COLO668 (cell line): ENCODE measurements at regions not wholly inside any gene's neighbourhood (a gene's known extent, or its start where the extent isn't known, plus 50 kb on each side); places are given as distances from the start of the nearest gene placed in this dataset.

Experiments used
- DNase-seq: peaks from one replicate; lab custom pipeline; 2025; ENCODE audit not compliant: unreplicated experiment; lab: John Stamatoyannopoulos, UW

DNA sequence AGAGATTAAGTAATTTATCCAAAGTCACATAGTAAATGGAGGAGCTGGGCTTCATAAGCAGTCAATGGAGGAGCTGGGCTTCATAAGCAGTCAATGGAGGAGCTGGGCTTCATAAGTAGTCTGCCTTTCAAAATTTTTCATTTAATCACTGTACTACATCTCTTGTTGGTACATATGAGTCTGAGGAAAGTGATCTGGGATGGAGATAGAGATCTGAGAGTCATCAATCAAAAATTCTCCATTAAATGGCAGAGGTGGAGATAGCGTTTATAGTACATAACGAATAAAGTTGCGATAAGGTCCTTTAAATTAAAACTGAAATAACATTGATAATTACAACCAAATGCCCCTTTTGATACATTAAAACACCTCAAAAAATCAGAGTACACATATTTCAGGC, 189.3 kb downstream of the KLF5 start:
- no peak for DNase-seq

DNA sequence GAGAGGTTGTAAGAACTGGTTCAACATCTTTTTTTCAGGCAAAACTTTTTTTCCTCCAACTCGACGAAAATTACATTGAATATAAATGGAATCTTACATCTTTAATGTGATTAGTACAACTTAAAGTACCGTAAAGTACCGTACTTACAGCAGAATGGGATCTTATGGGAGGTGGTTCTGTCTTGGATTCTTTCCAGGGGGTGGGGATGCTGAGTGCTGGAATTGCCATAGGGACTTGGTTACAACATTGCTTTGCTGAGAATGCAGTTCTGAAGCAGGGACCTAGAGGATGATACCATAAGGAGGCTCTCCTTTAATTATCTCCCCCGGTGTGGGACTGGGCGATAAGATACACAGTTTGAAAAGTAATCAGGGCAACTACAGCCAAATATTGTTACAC, 186.4 kb downstream of the KLF5 start:
- DNase-seq = no peak

DNA sequence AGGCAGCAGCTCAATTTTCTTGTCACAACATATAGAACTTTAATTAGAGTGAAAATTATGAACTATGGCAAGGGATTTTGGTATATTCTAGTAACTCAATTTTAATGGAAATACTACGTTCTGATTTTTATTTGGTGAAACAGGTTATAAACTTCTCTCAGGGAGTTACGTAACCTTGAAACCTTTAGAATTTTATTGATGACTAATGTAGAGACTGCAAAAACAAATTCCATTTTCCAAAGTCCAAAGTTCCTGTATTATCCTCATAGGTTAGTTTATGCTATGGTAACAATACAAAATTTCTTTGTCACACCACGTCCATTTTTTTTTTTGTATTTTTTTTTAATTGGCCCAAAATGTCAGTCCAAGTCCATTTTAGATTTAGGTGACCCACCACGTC, 185.7 kb downstream of the KLF5 start:
- DNase-seq = no peak

DNA sequence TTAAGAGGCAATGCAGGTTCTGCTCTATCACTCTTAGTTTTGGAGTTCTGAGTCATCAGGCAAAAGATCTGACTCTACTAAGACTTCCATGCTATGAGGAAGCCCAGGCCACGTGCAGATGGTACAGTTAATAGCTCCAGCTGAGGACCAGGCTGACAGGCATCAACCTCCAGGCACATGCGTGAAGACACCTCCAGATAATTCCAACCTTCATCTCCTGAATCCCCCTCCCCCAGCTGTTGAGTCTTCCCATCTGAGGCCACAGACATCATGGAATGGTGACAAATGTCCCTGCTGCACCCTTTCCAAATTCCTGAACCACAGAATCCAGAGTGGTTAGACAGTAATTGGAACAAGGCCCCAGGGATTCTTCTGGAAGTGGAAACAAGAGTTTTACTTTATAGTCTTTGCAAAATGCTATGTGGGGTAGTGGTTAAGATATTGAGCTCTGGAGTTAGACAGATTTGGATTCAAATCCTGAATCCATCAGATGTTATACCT, 183.8 kb downstream of the KLF5 start:
- no peak for DNase-seq

DNA sequence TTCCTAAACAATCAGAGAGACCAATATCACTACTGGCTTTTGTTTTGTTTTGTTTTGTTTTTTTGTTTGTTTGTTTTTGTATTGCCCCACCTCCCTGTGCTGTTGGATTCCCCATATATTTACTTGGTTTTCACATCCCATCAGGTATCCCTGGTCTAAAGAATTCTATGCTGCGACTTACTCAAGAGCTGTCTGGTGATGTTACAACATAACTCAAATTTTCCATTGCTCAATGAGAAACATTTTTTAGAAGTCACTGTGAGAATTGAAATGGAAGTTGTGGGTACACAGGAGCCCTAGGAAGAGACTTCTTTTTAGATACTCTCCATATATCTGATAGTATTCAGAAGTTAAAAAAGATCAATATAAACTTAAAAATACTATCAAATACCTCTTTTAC, 181.4 kb downstream of the KLF5 start:
- no peak for DNase-seq

DNA sequence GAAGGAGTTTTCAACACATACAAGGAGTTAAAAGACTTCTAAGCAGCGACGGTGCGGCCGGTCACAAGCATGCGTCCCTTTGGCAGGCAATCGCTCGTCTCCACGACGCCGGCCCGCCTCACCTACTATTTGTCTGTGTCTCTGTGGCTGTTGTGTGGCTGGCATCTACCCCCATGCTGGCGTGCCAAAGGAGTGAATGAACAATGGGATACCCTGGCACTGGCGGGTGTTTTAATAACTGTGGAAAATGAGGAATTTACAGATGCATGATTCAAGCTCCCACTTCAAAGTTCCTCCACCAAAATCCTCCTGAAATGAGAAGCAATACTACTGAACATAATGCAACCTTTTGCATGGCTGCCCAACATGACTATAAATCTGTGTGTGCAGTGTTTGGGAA, 176.6 kb downstream of the KLF5 start:
- no peak for DNase-seq

DNA sequence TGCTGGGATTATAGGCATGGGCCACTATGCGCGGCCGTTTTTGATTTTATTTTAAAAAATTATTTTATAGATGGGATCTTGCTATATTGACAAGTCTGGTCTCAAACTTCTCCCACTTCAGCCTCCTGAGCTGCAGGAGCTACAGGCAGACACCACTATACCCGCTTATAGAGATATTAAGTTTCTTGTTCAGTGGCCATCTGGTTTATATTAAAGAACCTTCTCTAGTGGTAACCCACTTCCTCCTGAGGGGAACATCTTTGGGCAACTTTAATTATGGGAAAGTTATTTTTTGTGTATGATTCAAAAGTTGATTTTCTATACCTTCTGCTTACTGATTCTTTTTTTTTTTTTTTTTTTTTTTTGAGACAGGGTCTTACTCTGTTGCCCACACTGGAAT, 172.7 kb downstream of the KLF5 start:
- DNase-seq = no peak

DNA sequence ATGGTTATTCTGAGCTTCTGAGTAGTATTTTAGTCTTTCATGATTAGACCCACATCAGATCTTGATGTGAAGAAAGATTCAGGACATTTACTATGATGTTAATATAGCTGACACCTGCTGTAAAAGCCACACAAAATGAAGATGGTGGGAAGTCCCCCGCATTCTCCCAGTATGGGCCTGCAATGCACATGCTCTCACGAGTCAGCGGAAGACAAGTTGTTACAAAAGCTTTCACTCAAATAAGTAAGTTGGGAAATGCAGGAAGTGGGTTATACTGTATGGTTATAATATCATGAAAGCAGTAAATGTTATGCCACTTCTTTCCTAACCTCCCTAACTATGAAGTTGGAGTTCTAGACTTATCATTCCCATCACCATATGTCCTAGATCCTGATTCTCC, 171.9 kb downstream of the KLF5 start:
- no peak for DNase-seq

DNA sequence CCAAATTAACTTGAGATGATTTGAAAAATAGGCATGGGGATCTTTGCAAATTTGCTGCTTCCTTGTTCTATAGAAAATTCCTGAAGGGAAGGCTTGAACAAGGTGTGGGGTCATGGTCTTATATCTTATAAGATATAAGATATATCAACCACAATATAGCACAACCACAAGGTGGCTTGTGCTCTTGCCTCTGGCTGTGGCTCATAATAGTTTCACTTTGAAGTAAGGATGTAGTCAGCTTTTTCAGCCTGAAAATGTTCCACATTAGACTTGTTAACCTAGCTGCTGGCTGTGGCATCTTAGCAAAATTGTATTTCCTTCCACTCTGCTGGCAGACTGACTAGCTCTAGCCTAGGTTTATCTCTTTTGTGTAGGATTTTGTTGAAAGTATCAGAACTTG, 169.7 kb downstream of the KLF5 start:
- DNase-seq = no peak

DNA sequence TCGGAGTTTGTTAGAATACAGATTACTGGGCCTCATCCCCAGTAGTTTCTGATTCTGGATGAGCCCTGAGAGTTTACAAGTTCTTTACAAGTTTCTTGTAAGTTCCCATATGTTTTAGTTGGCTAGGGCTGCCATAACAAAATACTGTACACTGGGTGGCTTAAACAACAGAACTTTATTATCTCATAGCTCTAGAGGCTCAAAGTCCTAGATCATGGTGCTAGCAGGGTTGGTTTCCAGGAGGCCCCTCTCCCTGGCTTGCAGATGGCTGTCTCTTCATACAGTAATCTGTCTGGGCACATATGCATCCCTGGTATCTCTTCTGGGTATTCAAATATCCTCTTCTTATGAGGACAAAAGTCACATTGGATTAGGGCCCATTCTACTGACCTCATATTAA, 167.2 kb downstream of the KLF5 start:
- no peak for DNase-seq

DNA sequence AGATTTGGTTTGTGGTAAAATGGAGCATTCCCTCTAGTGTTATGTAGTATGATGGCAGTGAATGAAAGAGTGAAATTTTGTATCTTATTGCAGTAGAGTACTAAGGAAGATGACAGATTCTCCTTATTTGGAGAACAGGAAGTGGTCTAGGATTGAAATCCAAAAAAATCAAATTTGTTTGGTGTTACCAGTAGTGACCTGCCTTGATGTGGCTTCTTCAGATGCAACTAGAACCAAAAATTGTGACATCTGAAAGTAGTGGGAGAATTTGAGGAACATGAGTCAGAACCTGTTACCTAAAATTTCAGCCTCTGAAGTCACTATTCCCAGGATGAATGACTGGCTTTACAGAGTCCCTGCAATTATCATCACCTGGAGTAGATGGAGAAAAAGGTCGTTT, 165.9 kb downstream of the KLF5 start:
- no peak for DNase-seq

DNA sequence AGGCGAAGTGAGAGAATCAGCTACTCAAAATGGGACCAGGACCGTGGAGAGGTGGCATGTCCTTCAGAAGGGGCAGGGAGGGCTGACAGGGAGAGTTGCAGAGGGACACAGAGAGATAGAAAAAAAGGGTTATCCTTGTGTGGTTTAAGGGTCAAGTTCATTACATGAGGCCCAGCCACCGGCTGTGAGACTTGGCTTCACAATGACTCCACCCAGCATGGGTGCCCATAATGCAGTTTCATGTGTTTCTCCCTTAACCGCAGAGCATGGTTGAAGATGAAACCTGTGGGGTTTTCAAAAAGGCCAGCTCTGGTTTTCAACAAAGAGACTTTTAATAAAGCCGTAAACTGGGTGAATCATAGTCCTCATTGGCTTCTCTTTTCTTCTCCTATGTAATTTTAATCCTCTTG, 164.6 kb downstream of the KLF5 start:
- DNase-seq = no peak

DNA sequence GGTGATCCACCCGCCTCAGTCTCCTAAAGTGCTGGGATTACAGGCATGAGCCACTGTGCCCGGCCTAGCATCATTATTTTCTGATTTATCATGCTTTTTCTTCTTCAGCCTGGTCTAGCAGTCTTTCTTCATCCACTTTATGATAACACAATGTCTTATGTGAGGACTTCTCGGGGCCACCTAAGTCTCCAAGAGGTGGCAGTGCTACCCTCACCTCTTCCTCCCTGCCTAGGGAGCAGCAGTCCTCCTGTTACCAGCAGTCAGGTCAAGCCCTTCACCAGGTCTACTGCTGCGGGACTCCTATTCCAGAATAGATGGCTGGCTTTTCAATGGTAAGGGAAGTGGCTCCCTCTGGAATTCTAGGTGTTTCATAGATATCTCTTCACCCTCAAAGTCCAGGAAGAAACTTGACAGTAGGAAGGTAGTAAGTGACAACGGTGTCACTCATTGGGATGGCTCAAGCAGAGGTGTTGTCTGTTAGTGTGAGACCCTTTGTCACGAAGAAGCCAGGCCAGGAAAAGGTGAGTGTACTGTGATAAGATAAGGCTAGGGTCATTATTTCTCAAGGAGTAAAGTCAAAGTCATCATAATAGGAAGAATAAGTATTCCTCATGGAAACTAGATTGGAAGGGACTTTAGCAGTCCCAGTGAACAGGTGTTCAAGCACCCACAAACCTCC, 164.0 kb downstream of the KLF5 start:
- DNase-seq = no peak

DNA sequence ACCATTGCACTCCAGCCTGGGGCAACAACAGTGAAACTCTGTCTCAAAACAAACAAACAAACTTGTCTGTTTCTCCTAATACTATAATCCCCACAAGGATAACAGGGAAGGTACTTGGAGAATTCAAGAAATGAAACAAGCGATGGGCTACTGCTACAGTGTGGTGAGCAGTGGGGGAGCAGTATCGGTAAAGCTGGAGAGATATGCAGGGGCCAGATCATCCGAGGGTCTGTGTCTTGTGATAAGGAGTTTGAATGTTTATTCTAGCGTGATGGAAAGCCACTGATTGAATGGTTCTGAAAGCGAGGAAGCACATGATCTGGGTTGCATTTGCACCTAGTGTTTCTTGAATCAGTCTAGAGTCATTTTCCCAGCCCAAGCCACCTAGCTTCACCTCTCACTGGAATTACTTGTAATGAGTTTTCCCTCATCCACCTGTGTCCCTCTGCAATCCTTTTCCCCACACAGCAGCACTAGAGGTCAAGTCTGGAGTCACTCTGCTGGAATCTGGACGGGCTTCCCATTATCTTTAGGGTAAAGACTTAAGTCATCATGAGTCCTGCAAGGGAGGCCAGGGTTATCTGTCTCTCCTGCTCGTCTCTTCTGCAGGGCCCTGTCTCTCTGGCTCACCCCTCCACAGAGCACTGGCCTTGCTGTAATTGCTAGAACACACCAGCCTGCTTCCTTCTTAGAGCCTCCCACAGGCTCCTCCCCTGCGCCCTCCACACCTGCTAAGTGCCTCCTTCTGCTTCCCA, 162.3 kb downstream of the KLF5 start:
- DNase-seq = no peak

DNA sequence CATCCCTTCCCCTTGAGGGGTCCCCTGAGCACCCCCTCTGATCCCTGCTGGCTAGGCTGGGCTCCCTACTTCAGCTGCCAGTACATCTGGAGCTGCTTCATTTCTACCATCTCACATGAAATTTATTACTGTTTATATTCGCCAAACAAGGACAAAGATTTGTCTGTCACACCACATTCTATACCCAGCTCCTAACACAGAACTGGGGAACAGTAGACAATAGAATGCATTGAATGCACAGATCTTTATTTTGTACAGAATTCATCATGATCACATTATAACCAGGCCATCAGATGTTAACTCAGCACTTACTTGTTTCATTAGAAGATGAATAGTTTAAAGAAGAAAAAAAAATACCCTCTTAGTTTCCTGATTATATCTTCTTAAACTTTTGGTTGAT, 159.4 kb downstream of the KLF5 start:
- no peak for DNase-seq

DNA sequence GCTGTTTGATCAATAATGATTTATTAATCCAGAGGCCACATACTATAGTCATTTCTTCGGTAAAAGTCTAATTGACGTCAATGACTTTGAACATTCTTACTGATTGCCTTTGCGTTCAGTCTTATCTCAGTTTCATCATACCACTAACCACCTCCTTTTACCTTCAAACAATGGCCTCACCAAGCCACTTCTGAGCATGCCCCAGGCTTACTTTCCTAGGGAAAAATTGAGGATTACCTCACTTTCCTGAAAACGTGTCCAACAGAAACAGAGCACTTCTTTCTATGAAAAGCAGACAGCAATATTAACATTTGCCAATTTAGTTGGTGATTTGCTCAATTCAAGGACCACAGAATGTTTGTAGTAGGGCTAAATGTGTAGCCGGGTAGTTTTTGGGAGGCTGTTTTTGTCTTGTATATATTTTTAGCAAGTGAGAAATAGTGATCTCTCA, 157.6 kb downstream of the KLF5 start:
- DNase-seq = no peak

DNA sequence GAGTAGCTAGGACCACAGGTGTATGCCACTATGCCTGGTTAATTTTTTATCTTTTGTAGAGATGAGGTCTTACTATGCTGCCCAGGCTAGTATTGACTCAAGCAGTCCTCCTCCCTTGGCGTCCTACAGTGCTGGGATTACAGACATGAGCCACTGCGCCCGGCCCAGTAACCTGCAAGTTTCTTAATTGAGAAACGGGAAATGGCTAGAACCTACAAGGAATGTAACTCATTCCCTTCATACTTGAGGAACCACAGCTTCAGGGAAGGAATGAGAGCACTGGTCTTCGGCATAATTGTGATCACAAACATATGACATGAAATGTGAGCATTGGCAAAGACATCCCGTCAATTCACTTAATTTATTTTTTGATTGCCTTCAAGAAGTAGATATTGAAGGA, 157.0 kb downstream of the KLF5 start:
- no peak for DNase-seq

DNA sequence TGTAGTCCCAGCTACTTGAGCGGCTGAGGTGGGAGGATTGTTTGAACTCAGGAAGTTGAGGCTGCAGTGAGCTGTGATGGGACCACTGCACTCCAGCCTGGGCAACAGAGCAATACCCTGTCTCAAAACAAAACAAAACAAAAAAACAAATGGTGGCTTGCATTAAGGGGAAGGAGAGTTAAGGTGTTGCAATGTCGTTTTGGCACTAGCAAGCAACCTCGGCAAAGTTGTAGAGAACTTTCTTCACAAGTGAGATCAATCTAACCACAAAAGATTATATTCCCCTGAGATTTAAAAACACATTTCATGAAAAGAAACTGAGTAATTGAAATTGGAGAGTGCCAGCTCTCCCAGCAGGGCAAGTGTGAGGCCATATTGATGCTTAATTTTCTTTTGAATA, 153.7 kb downstream of the KLF5 start:
- DNase-seq = no peak

DNA sequence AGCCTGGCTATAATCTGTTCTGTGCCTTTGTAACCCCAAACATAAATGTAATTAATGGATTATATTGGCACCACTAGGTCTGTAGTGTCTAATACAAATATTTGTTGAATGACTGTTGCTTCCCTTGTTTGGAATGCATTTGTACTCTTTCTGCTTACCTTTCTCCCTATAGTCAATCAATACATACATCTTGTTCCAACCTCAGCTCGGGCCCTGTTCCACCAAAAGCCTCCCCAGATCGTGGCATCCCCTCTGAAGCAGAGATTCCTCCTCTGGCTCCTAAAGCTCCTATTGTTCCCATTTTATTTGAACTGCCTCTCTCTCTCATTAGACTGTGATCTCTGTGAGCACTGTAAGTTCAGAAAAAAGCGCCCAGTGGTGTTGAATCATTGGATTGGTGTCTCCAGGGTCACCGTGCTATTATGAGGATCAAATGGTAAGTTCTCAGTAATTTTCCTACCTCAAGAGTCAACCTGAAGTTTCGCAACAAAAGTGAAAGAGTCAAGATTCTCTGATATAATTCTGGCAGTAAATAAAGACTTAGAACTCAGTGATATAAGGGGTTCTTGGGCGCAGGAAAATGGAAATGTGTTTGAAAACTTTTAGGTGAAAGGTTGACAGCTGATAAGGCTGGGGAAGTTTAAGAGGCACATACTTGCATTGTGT, 151.5 kb downstream of the KLF5 start:
- no peak for DNase-seq

DNA sequence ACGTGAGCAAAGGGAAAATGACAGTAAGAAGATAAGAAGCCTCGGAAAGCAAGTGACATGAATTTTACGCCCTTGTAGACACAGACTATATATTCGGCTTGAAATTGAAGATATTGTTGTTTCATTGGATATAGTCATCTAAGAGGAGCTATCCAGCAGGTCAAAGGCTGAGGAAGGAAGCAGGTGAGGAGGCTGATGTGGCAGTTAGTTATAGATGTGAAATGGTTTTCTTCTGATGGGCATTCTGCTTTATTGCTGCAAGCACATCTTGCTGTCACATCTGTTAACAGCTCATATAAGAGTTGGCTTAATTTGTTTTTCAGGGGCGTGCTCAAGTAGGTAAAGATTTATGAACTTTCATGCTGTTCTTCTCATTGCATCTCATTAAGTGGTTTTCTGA, 146.1 kb downstream of the KLF5 start:
- DNase-seq = no peak

DNA sequence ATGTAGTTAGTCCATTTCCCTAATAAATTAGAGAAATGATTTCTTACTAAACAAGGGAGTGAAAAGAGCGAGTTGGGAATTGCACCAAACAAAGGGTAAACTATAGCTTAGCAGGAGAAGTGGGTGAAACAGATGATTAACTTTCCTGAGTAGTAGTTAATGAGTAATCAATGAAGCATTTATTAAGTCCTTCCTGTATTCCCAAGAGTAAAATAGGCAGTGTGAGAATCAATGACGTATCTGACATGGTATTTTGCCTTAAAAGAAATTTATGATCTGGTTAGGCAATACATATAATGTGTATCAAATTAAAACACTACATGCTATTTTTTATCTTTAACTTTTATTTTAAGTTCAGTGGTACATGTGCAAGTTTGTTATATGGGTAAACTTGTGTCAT, 142.8 kb downstream of the KLF5 start:
- DNase-seq = no peak

DNA sequence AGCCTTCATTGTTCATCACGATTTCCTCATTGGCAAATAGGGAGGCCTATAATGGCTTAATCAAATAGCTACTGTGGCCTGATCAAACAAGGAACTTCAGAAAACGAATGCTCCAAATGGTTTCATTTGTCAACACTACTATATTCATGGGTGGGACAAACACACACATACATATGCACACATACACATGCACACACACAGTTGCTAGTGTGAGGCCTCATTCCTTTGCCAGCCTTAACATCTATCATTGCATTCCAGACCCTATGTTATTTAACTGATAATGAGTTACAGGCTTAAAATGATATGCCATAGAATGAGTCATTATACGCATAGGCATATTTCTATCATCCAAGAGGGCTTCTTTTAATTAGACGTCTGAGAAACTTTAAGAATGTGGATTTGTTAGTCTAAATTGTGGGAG, 140.2 kb downstream of the KLF5 start:
- no peak for DNase-seq
